GM13977 (cell line): ENCODE measurements at regions not wholly inside any gene's neighbourhood (a gene's known extent, or its start where the extent isn't known, plus 50 kb on each side); places are given as distances from the start of the nearest gene placed in this dataset.
"Not testable (repeated sequence)": the region's sequence is repeated elsewhere in the genome, so short reads cannot be mapped to it uniquely, and the experiment has no call there.

Experiments
- DNase-seq: peaks from one replicate; pipeline ENCODE4 v3.0.0; 2012; ENCODE audit warnings: low spot score
- CTCF ChIP-seq: IDR thresholded peaks from 2 replicates; pipeline ENCODE4 v1.5.1; 2012; ENCODE audit warnings: mild to moderate bottlenecking, control low read depth; ENCODE audit not compliant: insufficient read depth; ENCODE audit errors: extremely low read depth, missing control alignments
- in situ Hi-C: fragments of 300-500 bp; cut with MboI; formaldehyde crosslinking; loops from one replicate; pipeline ENCODE4 v1.12.0; 2022; ENCODE audit warnings: low sequenced_read_pairs, low pct_unique_long_range_greater_than_20kb, mixed read lengths, inconsistent platforms; ENCODE audit not compliant: unreplicated experiment

- no peak for TF ChIP-seq CTCF
- DNase-seq = no peak
Measured at GRCh38 chr1:87426463-87427249, 98.0 kb downstream of the LMO4 start.

GRCh38 chr1:87428367-87428766, 99.7 kb downstream of the LMO4 start:
- in situ Hi-C loops = loop anchor here (25.0 kb wide), 1 partner anchor 91 kb away; the partner anchor contains the start of gene LMO4
- no peak for DNase-seq
- TF ChIP-seq CTCF = no peak

More at GRCh38 chr1:87426463-87427249, 98.0 kb downstream of the LMO4 start:
- in situ Hi-C loops = loop anchor here (25.0 kb wide), 1 partner anchor 89 kb away; the partner anchor contains the start of gene LMO4

DNA sequence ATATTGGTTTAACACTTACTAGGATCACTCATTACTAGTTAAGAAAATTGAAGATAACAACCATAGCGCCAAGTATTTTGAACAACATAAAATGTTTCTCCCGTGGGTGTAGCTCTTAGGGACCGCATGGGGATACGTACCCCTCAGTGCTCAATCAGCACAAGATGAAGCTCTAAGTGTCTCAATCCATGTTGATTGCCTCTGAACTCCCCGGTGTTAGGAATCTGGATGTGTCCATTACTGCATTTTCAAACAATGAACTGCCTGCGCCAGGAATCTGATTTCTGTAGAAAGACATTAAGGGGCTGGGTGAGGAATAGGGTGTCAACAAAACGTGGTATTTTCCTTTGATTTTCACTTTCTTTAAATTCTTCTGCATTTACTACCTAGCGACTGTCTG, 100.2 kb downstream of the LMO4 start:
- no peak for DNase-seq
- no peak for TF ChIP-seq CTCF
- in situ Hi-C loops = loop anchor here (25.0 kb wide), 1 partner anchor 92 kb away; the partner anchor contains the start of gene LMO4

- no peak for TF ChIP-seq CTCF
- DNase-seq = no peak
- in situ Hi-C loops = loop anchor here (25.0 kb wide), 1 partner anchor 95 kb away; the partner anchor contains the start of gene LMO4
Measured at GRCh38 chr1:87432685-87433084, 104.0 kb downstream of the LMO4 start.

DNA sequence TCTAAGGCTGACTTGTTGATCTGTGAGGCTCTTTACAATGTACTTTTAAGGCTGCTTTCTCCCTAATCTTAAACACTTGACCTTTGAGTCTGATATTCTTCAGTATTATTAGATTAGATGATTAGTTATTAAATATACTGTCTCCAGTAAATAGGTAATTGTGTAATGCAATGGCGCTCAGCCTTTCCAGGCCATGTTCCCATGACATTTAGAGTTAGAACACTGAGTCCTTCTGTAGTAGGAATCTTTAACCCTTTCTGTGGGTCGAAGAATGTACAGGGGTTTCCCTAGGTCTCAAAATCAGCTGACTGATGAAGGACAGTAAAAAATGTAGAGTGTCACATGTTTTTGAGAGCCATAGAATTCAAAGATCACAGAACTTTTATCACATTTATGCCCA, 104.4 kb downstream of the LMO4 start:
- in situ Hi-C loops = loop anchor here (25.0 kb wide), 1 partner anchor 96 kb away; the partner anchor contains the start of gene LMO4
- DNase-seq = not testable (repeated sequence)

GRCh38 chr1:87435484-87435883, 106.8 kb downstream of the LMO4 start:
- in situ Hi-C loops = loop anchor here (25.0 kb wide), 1 partner anchor 98 kb away; the partner anchor contains the start of gene LMO4
- no peak for TF ChIP-seq CTCF
- no peak for DNase-seq

DNA sequence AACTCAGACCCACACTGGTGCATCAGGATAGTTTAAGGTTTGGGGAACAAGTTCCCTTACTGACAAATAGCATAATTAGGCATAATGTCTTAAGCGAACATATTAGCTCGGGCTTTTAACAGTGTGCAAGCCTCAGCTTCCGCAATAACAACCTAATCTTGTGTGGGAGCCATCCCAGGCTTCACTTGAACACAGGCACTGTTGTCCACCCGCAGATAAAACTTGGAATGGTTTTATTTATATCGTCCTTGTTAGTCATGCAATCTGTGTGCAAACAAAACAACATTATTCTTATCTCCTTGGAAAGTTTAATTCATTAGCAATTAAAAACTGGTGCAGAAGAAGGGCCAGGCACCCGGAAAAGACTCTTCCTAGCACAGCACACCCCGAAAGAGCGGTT, 107.4 kb downstream of the LMO4 start:
- in situ Hi-C loops = loop anchor here (25.0 kb wide), 1 partner anchor 99 kb away; the partner anchor contains the start of gene LMO4
- DNase-seq = not testable (repeated sequence)
